Vagina (tissue), 2 donors: ENCODE measurements at regions not wholly inside any gene's neighbourhood (a gene's known extent, or its start where the extent isn't known, plus 50 kb on each side); places are given as distances from the start of the nearest gene placed in this dataset.

ENCODE experiments used
- POLR2A ChIP-seq, 2 donors: fragments of 450-650 bp; IDR thresholded peaks; one replicate each; pipeline ENCODE4 v1.6.1; 2017; ENCODE audit warnings: antibody characterized with exemption in 2 of 2, mild to moderate bottlenecking in 2 of 2, moderate library complexity in 2 of 2
- TF ChIP-seq, protein P1 (sequence below), 3 experiments: fragments of 450-650 bp in 2 of 3; fragments of 200-600 bp in 1 of 3; sonication (generic) in 1 of 3; IDR thresholded peaks; one replicate each; pipeline ENCODE4 v1.5.1; 2017 to 2019; ENCODE audit warnings: antibody characterized with exemption in 3 of 3, mild to moderate bottlenecking in 2 of 3, moderate library complexity in 2 of 3

DNA sequence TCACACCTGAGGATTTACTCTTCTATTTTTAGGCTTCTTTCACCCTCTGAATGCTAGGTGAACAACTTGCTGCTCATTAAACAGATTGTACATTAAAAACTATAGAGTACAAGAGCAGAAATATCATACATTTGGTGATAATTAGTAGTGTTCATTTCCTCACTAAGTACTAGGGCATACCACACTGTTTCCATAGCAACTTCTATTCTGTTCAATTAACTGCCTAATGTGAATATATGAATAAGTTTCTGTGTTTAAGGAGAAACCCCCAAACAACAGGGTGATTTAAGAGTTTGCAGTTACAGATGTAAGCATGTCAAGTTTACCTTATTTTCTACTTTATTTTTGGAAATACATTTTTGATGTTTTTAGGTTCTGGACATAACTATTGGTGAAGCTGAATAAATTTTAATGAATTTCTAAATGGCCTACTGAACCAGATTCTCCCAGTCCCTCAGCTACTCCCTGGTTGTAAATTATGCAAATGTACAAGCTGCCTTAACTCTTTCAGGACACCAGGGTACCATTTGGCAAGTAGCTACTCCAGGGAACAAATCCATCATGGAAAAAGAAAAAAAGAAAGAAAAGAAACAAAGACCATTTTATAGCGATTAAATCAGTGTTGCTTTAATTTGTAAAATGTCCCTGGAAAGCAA is 199.8 kb upstream of the NAV3 start:
- TF ChIP-seq, protein P1, sequence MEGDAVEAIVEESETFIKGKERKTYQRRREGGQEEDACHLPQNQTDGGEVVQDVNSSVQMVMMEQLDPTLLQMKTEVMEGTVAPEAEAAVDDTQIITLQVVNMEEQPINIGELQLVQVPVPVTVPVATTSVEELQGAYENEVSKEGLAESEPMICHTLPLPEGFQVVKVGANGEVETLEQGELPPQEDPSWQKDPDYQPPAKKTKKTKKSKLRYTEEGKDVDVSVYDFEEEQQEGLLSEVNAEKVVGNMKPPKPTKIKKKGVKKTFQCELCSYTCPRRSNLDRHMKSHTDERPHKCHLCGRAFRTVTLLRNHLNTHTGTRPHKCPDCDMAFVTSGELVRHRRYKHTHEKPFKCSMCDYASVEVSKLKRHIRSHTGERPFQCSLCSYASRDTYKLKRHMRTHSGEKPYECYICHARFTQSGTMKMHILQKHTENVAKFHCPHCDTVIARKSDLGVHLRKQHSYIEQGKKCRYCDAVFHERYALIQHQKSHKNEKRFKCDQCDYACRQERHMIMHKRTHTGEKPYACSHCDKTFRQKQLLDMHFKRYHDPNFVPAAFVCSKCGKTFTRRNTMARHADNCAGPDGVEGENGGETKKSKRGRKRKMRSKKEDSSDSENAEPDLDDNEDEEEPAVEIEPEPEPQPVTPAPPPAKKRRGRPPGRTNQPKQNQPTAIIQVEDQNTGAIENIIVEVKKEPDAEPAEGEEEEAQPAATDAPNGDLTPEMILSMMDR (IDR thresholded peaks at IDR 0.05), result no peak
- TF ChIP-seq POLR2A (IDR thresholded peaks at IDR 0.05), result no peak
